GM23338 (cell line): ENCODE measurements at regions not wholly inside any gene's neighbourhood (a gene's known extent, or its start where the extent isn't known, plus 50 kb on each side); places are given as distances from the start of the nearest gene placed in this dataset.

Source experiments
- ATAC-seq: fragments of 200-7000 bp; cut with Tn5 transposase; 3 replicates; pipeline ENCODE4 v1.9.1; 2020
- DNase-seq: peaks from one replicate; pipeline ENCODE4 v3.0.0-alpha.2; 2015; ENCODE audit warnings: low spot score
- H2AFZ ChIP-seq: fragments of 200-600 bp; sonication (generic); 2 replicates; pipeline ENCODE4 v1.8.0; 2016; ENCODE audit warnings: antibody characterized with exemption, mild to moderate bottlenecking, moderate library complexity
- H3F3A ChIP-seq: fragments of 200-600 bp; sonication (generic); replicated peaks from 2 replicates; pipeline ENCODE4 v1.8.0; 2017; ENCODE audit warnings: antibody characterized with exemption, mixed run types, low read depth
- H3K27ac ChIP-seq: fragments of 200-600 bp; sonication (generic); 2 replicates; pipeline ENCODE4 v1.6.1; 2016; ENCODE audit warnings: low read depth
- H3K27me3 ChIP-seq: fragments of 200-600 bp; sonication (generic); 2 replicates; pipeline ENCODE4 v1.8.0; 2016; ENCODE audit warnings: mild to moderate bottlenecking, mixed run types, moderate library complexity; ENCODE audit not compliant: insufficient read depth
- H3K36me3 ChIP-seq: fragments of 200-600 bp; sonication (generic); 2 replicates; pipeline ENCODE4 v1.8.0; 2016; ENCODE audit warnings: mild to moderate bottlenecking; ENCODE audit not compliant: insufficient read depth
- H3K4me1 ChIP-seq: fragments of 200-600 bp; sonication (generic); 2 replicates; pipeline ENCODE4 v1.8.0; 2016; ENCODE audit warnings: mild to moderate bottlenecking, moderate library complexity; ENCODE audit not compliant: insufficient read depth
- H3K4me2 ChIP-seq: fragments of 200-600 bp; sonication (generic); 2 replicates; pipeline ENCODE4 v1.7.1; 2017; ENCODE audit warnings: mixed run types
- H3K4me3 ChIP-seq: fragments of 200-600 bp; sonication (generic); 2 replicates; pipeline ENCODE4 v1.6.1; 2016; ENCODE audit warnings: mixed run types
- H3K79me2 ChIP-seq: fragments of 200-600 bp; sonication (generic); replicated peaks from 2 replicates; pipeline ENCODE4 v1.8.0; 2017; ENCODE audit warnings: mild to moderate bottlenecking; ENCODE audit not compliant: insufficient read depth
- H3K9me2 ChIP-seq: fragments of 200-600 bp; sonication (generic); 2 replicates; pipeline ENCODE4 v1.8.0; 2017; ENCODE audit not compliant: insufficient read depth
- H4K20me1 ChIP-seq: fragments of 200-600 bp; sonication (generic); replicated peaks from 2 replicates; pipeline ENCODE4 v1.8.0; 2017; ENCODE audit warnings: mild to moderate bottlenecking; ENCODE audit not compliant: insufficient read depth
- H3K27ac Mint-ChIP-seq: 2 replicates; pipeline ENCODE4 v1.8.0; 2020; ENCODE audit warnings: inconsistent platforms, mild to moderate bottlenecking, moderate library complexity, mixed read lengths
- H3K27me3 Mint-ChIP-seq: 3 replicates; pipeline ENCODE4 v1.8.0; 2022; ENCODE audit warnings: low read depth, mild to moderate bottlenecking, moderate library complexity, mixed read lengths, inconsistent platforms; ENCODE audit not compliant: insufficient read depth, poor library complexity
- H3K36me3 Mint-ChIP-seq: 3 replicates; pipeline ENCODE4 v1.8.0; 2021; ENCODE audit warnings: low read depth, mild to moderate bottlenecking, inconsistent platforms, moderate library complexity, mixed read lengths
- H3K4me1 Mint-ChIP-seq: 3 replicates; pipeline ENCODE4 v1.8.0; 2020; ENCODE audit warnings: mild to moderate bottlenecking, inconsistent platforms, mixed read lengths
- H3K4me3 Mint-ChIP-seq: 3 replicates; pipeline ENCODE4 v1.8.0; 2021; ENCODE audit warnings: moderate library complexity, mild to moderate bottlenecking, inconsistent platforms, mixed read lengths
- H3K9me3 Mint-ChIP-seq: 3 replicates; pipeline ENCODE4 v1.8.0; 2020; ENCODE audit warnings: moderate library complexity, mild to moderate bottlenecking, inconsistent platforms, mixed read lengths
- CREB1 ChIP-seq: fragments of 250-450 bp; sonication (Bioruptor Pico); IDR thresholded peaks from 2 replicates; pipeline ENCODE4 v1.5.0; 2020; ENCODE audit warnings: low read depth, mild to moderate bottlenecking, moderate library complexity
- ETS1 ChIP-seq: IDR thresholded peaks from 2 replicates; pipeline ENCODE4 v1.6.1; 2016; ENCODE audit warnings: antibody characterized with exemption
- EZH2 ChIP-seq: fragments of 200-600 bp; sonication (generic); IDR thresholded peaks from one replicate; pipeline ENCODE4 v1.8.0; 2017; ENCODE audit warnings: antibody characterized with exemption, mild to moderate bottlenecking, low read depth; ENCODE audit not compliant: unreplicated experiment
- EZH2phosphoT487 ChIP-seq: fragments of 200-600 bp; sonication (generic); IDR thresholded peaks from one replicate; pipeline ENCODE4 v1.8.1; 2018; ENCODE audit warnings: antibody characterized with exemption; ENCODE audit not compliant: unreplicated experiment
- JUNB ChIP-seq: IDR thresholded peaks from one replicate; pipeline ENCODE4 v1.6.1; 2016; ENCODE audit warnings: antibody characterized with exemption; ENCODE audit not compliant: unreplicated experiment
- NANOG ChIP-seq: IDR thresholded peaks from 2 replicates; pipeline ENCODE4 v1.6.1; 2016; ENCODE audit warnings: antibody characterized with exemption, borderline replicate concordance
- POLR2AphosphoS5 ChIP-seq: IDR thresholded peaks from 2 replicates; pipeline ENCODE4 v1.6.1; 2016; ENCODE audit warnings: antibody characterized with exemption, low read depth
- REST ChIP-seq: IDR thresholded peaks from one replicate; pipeline ENCODE4 v1.6.1; 2018; ENCODE audit warnings: antibody characterized with exemption; ENCODE audit not compliant: unreplicated experiment
- STAT1 ChIP-seq: IDR thresholded peaks from one replicate; pipeline ENCODE4 v1.6.1; 2016; ENCODE audit warnings: antibody characterized with exemption; ENCODE audit not compliant: unreplicated experiment
- ZNF114 ChIP-seq: fragments of 250-450 bp; sonication (Bioruptor Pico); IDR thresholded peaks from 2 replicates; pipeline ENCODE4 v1.5.0; 2020; ENCODE audit warnings: mild to moderate bottlenecking, moderate library complexity
- ZNF331 ChIP-seq: fragments of 250-450 bp; sonication (Bioruptor Pico); IDR thresholded peaks from 2 replicates; pipeline ENCODE4 v1.5.0; 2020; ENCODE audit warnings: low read depth, mild to moderate bottlenecking, moderate library complexity
- TF ChIP-seq, protein P1 (sequence below): fragments of 250-450 bp; sonication (Bioruptor Pico); IDR thresholded peaks from 2 replicates; pipeline ENCODE4 v1.5.0; 2020; ENCODE audit warnings: mild to moderate bottlenecking, moderate library complexity
- TF ChIP-seq, protein P2 (sequence below), 2 experiments: fragments of 200-600 bp in 1 of 2; sonication (generic) in 1 of 2; conservative IDR thresholded peaks; 2 replicates each; pipeline versions ENCODE4 v1.5.1 to v1.6.1; 2016 to 2017; ENCODE audit warnings: antibody characterized with exemption in 2 of 2, low read depth in 2 of 2, mild to moderate bottlenecking in 2 of 2, moderate library complexity in 1 of 2

- Histone ChIP-seq H3K4me1 (no peaks in the 10 kb centered on the region), H3K27me3 (no peaks in the 10 kb centered on the region), H3F3A (no peaks in the 10 kb centered on the region), H2AFZ (no peak overlapping the region), H4K20me1 (no peaks in the 10 kb centered on the region), H3K4me2 (no peak overlapping the region), H3K9me2 (no peaks in the 10 kb centered on the region; the same call in 1 of the 2 replicates), H3K27ac (no peak overlapping the region), H3K4me3 (no peak overlapping the region), H3K79me2 (no peaks in the 10 kb centered on the region), H3K36me3 (no peaks in the 10 kb centered on the region)
- Mint-ChIP-seq H3K27me3 (peaks cover 6% of the 10 kb centered on the region), H3K27ac (no peak overlapping the region), H3K9me3 (no peaks in the 10 kb centered on the region), H3K4me3 (no peak overlapping the region), H3K36me3 (no peaks in the 10 kb centered on the region; the same call in 2 of the 3 replicates), H3K4me1 (no peaks in the 10 kb centered on the region)
- ATAC-seq (no peak), DNase-seq (no peak)
- TF ChIP-seq ETS1 (no peak), ZNF114 (no peak), REST (no peak), EZH2phosphoT487 (no peak), CREB1 (CRISPR knock-in tag) (no peak), STAT1 (no peak), JUNB (no peak), NANOG (no peak), ZNF331 (CRISPR knock-in tag) (no peak), POLR2AphosphoS5 (no peak), EZH2 (no peak)
- TF ChIP-seq, protein P1, sequence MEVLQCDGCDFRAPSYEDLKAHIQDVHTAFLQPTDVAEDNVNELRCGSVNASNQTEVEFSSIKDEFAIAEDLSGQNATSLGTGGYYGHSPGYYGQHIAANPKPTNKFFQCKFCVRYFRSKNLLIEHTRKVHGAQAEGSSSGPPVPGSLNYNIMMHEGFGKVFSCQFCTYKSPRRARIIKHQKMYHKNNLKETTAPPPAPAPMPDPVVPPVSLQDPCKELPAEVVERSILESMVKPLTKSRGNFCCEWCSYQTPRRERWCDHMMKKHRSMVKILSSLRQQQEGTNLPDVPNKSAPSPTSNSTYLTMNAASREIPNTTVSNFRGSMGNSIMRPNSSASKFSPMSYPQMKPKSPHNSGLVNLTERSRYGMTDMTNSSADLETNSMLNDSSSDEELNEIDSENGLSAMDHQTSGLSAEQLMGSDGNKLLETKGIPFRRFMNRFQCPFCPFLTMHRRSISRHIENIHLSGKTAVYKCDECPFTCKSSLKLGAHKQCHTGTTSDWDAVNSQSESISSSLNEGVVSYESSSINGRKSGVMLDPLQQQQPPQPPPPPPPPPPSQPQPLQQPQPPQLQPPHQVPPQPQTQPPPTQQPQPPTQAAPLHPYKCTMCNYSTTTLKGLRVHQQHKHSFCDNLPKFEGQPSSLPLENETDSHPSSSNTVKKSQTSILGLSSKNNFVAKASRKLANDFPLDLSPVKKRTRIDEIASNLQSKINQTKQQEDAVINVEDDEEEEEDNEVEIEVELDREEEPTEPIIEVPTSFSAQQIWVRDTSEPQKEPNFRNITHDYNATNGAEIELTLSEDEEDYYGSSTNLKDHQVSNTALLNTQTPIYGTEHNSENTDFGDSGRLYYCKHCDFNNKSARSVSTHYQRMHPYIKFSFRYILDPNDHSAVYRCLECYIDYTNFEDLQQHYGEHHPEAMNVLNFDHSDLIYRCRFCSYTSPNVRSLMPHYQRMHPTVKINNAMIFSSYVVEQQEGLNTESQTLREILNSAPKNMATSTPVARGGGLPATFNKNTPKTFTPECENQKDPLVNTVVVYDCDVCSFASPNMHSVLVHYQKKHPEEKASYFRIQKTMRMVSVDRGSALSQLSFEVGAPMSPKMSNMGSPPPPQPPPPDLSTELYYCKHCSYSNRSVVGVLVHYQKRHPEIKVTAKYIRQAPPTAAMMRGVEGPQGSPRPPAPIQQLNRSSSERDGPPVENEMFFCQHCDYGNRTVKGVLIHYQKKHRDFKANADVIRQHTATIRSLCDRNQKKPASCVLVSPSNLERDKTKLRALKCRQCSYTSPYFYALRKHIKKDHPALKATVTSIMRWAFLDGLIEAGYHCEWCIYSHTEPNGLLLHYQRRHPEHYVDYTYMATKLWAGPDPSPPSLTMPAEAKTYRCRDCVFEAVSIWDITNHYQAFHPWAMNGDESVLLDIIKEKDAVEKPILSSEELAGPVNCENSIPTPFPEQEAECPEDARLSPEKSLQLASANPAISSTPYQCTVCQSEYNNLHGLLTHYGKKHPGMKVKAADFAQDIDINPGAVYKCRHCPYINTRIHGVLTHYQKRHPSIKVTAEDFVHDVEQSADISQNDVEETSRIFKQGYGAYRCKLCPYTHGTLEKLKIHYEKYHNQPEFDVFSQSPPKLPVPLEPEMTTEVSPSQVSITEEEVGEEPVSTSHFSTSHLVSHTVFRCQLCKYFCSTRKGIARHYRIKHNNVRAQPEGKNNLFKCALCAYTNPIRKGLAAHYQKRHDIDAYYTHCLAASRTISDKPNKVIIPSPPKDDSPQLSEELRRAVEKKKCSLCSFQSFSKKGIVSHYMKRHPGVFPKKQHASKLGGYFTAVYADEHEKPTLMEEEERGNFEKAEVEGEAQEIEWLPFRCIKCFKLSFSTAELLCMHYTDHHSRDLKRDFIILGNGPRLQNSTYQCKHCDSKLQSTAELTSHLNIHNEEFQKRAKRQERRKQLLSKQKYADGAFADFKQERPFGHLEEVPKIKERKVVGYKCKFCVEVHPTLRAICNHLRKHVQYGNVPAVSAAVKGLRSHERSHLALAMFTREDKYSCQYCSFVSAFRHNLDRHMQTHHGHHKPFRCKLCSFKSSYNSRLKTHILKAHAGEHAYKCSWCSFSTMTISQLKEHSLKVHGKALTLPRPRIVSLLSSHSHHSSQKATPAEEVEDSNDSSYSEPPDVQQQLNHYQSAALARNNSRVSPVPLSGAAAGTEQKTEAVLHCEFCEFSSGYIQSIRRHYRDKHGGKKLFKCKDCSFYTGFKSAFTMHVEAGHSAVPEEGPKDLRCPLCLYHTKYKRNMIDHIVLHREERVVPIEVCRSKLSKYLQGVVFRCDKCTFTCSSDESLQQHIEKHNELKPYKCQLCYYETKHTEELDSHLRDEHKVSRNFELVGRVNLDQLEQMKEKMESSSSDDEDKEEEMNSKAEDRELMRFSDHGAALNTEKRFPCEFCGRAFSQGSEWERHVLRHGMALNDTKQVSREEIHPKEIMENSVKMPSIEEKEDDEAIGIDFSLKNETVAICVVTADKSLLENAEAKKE (CRISPR knock-in tag), result no peak
- TF ChIP-seq, protein P2, sequence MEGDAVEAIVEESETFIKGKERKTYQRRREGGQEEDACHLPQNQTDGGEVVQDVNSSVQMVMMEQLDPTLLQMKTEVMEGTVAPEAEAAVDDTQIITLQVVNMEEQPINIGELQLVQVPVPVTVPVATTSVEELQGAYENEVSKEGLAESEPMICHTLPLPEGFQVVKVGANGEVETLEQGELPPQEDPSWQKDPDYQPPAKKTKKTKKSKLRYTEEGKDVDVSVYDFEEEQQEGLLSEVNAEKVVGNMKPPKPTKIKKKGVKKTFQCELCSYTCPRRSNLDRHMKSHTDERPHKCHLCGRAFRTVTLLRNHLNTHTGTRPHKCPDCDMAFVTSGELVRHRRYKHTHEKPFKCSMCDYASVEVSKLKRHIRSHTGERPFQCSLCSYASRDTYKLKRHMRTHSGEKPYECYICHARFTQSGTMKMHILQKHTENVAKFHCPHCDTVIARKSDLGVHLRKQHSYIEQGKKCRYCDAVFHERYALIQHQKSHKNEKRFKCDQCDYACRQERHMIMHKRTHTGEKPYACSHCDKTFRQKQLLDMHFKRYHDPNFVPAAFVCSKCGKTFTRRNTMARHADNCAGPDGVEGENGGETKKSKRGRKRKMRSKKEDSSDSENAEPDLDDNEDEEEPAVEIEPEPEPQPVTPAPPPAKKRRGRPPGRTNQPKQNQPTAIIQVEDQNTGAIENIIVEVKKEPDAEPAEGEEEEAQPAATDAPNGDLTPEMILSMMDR (conservative IDR thresholded peaks at IDR 0.05; ENCODE audit: low read depth in 2 of 2), result no peak
These were observed 654.9 kb upstream of the HS6ST1 start for GRCh38 chr2:128973566-128973965.
